ENCODE measurements at regions not wholly inside any gene's neighbourhood (a gene's known extent, or its start where the extent isn't known, plus 50 kb on each side); places are given as distances from the start of the nearest gene placed in this dataset.

DNA sequence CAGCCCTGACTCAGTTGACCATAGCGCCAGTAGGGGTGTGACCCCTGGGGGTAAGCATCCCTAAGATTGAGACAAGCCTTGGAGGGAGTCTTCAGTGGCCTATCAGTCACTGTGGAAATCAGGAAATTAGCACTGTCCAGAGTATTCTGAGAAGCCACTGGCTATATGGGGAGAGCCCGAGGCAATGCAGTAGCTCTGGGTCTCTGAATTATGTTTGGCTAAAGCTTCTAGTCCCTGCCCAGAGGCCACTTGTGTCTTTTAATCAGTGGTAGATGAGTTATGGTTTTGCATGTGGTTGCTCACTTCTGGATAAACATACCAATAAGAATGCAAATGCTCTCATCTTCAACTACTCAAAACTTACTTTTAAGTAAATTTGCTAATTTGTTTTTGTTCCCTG, 100.6 kb upstream of the TOX3 start:
- no peak for DNase-seq (ENCODE audit: low read depth, low spot score)
- in situ Hi-C loops (cut with HindIII; ENCODE audit: low pct_unique_long_range_greater_than_20kb, low sequenced_read_pairs), result no loop called here

DNA sequence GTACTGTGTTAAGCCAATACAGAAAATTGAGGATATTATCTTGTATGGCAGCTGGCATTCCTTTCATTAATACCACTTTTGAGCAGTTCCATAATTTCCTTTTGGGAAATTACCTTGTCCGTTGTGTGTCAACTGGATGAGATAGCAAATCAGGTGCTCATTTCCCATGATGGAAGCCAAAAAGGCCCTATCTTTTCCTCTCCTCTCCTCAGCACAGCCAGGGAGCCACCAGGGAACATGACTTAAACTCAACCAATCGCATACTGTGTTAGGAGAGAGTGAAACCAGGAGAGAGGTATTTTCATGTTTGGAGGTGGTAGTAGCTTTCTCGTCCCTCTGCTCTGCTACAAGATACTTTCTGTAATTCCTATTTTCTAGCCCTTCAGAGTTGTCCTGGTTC, 96.1 kb upstream of the TOX3 start:
- in situ Hi-C loops (cut with HindIII; ENCODE audit: low pct_unique_long_range_greater_than_20kb, low sequenced_read_pairs), result no loop called here
- DNase-seq (ENCODE audit: low read depth, low spot score), result no peak

DNA sequence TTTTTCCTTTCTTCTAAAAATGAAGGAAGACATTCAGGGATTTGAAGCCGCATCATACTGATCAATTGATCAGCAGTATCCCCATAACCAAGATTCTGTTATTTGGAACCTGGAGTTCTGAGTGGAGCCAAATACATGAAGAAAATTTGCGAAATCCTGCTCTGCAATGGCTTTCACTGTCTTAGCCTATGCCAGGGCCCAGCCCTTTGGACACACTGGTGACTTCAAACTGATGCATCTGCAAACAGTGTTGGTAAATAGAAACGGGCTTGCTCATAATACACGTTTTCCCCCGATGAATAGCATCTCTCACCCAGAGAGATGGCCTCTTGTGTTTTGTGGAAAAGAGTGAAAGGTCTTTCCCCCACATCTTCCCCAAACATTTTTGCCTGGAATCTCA, 87.6 kb upstream of the TOX3 start:
- DNase-seq (ENCODE audit: low read depth, low spot score), result no peak
- in situ Hi-C loops (cut with HindIII; ENCODE audit: low pct_unique_long_range_greater_than_20kb, low sequenced_read_pairs), result no loop called here

DNA sequence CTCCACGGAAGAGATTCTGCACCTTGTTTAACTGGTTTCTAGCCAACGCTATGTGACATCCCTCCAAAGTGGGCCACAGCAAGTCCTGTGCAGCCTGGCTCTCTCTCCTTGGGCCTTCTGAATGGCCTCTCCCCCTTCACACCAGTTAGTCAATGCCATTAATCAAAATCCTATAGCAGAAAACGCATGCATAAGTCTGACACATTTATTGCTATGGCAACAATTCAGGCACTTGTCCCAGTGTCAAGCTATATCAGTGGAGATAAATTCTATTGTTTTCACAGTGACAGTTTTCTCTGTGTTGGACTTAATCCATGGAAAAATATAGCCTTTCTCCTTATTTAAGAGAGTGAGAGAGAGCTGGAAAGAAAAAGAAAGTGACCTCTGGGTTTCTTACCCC, 87.2 kb upstream of the TOX3 start:
- in situ Hi-C loops (cut with HindIII; ENCODE audit: low pct_unique_long_range_greater_than_20kb, low sequenced_read_pairs), result no loop called here
- DNase-seq (ENCODE audit: low read depth, low spot score), result no peak

DNA sequence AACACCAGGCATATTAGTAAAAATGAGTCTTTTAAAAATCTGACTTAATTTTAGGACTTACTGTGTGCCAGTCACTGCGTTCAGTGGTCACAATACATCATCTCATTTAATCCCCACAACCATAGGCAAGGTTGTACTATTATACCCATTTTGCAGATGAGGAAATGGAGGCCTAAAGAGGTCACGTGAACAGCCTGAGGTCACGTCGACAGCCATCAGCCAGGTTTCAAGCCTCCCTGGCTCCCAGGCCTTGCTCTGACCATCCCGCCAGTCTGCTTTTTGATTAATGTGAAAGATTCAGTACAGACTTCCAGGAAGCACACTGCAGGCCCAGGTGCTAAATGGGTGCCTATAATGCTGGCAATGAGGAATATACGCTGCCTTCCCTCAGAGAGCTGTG, 86.3 kb upstream of the TOX3 start:
- DNase-seq (ENCODE audit: low read depth, low spot score), result no peak
- in situ Hi-C loops (cut with HindIII; ENCODE audit: low pct_unique_long_range_greater_than_20kb, low sequenced_read_pairs), result no loop called here

DNA sequence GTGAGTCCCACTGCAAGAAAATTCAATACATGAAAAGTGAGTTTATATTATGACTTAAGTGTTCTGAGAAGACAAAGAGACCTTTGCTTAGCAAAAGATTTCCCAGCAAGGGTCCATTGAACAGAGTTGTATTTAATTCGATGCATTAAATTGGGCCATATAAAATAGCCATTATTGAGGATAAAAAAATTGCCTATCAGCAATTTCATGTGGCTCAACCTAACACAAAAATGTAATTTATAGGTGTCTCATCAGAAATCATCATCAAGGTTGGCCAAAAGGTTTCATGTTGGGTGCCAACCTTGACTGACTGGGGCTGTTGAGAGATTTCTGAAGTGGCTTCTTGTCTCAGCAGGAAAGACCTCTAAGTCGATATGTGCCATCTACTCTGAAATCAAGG, 84.8 kb upstream of the TOX3 start:
- in situ Hi-C loops (cut with HindIII; ENCODE audit: low pct_unique_long_range_greater_than_20kb, low sequenced_read_pairs), result no loop called here

DNA sequence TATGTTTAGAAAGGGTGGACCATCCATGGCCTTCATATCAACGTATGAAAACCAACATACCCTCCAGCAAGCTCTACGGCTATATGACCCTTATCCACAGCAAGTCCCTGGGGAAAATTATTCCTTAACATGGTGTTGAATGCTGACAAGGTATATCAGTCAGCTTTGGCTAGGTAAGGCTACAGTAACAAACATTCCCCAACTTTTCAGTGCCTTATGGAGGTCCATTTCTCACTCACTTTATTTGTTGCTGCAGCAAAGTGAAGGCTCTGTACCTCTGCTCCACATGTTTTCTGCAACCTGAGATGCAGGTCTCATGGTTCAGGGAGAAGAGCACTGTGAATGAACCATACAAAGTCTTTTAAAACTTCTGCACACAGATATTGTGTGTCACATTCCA, 83.8 kb upstream of the TOX3 start:
- no peak for DNase-seq (ENCODE audit: low read depth, low spot score)
- in situ Hi-C loops (cut with HindIII; ENCODE audit: low pct_unique_long_range_greater_than_20kb, low sequenced_read_pairs), result no loop called here

More for the DNA sequence above, 84.8 kb upstream of the TOX3 start:
- no peak for DNase-seq (ENCODE audit: low read depth, low spot score)

DNA sequence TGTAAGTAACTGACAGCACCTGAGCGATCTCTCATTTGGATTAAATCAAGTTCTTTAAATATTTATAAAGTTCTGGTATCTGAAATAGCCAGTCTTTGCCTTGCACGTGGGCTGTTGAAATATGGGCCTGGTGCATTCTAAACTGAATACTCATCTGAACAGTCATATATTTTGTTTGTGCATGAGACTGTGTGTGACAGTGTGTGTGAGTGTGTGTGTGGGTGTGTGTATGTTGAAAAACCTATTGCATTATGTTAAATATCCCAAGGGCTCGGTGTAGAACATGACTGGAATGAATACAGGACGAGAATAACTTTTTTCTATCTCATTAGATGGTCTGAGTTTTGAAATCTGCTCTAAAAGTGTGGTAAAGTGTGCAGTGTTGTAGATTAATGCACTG, 82.4 kb upstream of the TOX3 start:
- no peak for DNase-seq (ENCODE audit: low read depth, low spot score)
- in situ Hi-C loops (cut with HindIII; ENCODE audit: low pct_unique_long_range_greater_than_20kb, low sequenced_read_pairs), result no loop called here

DNA sequence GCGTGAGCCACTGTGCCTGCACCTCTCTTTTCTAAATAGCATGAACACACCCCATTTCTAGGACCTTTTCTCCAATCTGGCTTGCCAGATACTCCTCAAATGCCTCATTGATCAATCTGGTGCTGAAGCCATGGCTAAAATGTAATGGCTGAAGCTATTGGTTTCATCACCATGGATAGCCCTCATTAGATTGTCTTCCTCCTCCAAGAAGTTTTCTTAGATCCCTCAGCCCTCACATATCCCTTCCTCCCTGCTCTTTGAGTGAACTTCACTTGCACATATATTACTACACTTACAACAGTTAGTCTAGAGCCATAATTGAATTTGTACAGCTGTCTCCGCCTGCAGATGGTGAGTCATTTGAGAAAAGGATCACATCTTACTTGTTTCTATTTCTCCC, 77.9 kb upstream of the TOX3 start:
- in situ Hi-C loops (cut with HindIII; ENCODE audit: low pct_unique_long_range_greater_than_20kb, low sequenced_read_pairs), result no loop called here
- DNase-seq (ENCODE audit: low read depth, low spot score), result no peak

DNA sequence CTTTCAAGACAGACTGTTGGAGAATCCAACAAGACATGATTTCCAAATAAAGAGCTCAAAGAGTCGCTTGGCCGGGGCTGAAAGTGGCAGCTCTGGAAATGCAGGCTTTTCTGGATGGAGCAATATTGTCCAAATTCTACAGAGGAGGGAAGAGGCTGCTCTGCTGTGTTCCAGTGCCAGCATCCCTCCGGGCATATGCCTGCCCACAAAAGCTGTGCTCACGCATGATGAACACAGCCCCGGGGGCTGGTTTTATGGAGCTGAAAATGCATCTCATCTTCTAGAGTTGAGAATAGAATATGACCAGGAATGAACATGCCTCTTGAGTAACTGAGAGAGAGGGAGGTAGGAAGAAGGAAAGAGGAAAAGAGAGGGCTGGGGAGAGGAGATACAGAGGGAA, 74.7 kb upstream of the TOX3 start:
- no peak for DNase-seq (ENCODE audit: low read depth, low spot score)
- in situ Hi-C loops (cut with HindIII; ENCODE audit: low pct_unique_long_range_greater_than_20kb, low sequenced_read_pairs), result no loop called here

DNA sequence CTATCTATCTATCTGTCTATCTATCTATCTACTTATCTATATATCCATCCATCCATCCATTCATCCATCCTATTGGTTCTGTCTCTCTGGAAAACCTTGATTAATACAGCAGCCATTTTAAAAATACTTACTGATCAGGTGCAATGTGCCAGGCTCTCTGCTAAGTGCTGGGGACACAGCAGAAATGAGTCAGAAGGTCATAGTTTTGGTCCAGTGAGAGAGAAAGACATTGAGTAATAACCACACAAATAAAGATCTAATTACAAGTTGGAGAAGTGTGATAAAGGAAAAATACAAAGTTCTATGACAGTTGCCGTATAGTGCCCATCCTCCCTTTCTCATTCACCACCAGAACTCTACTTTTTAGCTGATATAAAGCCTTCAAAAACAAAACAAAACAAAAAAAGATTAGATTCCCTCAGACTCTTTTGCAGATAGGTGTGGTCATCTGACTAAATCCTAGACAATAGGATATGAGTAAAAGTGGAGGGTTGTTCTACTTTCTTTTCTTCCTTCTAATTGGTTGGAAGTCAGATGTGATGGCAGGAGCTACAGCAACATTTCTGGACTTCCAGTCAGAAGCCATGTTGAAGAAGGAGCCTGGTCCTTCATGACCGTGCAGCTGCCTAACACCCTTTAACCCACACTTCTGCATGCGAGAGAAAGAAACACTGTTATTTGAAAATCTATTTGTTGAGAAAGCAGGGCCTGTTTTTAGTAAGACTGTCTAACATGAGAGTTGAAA, 72.0 kb upstream of the TOX3 start:
- in situ Hi-C loops (cut with HindIII; ENCODE audit: low pct_unique_long_range_greater_than_20kb, low sequenced_read_pairs), result no loop called here
- DNase-seq (ENCODE audit: low read depth, low spot score), result no peak

DNA sequence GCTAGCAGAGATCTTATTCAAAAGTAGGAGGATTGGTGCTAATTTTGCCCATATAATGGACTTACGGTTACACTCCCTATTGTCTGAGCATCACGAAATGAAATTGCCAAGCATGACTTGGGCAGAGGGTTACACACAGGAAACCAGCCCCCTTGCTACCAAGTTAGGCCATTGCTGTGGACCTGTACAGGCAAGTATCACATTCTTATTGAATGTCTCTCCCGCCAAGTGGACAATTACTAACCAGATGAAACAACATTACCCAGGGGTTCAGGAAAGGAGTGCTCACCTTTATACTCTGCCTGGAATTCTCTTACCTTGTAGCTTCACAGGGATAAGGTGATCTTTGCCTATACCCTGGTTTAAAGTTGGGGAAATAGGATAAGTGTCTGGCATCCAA, 70.6 kb upstream of the TOX3 start:
- in situ Hi-C loops (cut with HindIII; ENCODE audit: low pct_unique_long_range_greater_than_20kb, low sequenced_read_pairs), result no loop called here
- DNase-seq (ENCODE audit: low read depth, low spot score), result no peak

DNA sequence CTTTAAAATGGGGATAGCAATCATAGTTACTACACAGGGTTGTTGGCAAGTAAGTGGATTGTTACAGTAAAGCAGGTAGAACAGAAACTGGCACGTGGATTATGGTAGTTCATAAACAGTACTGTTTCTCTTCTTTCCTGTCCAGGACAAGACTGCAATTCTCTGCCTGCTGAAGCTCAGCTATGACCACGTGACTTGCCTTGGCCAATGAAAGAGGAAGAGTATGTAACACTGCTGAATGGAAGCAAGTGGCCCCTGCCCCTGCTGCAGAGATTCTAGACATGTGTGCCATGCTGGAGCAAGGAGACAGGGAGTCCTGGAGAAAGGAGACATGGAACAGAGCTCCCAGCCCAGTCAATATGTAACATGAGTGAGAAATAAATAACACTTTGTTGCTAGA, 66.6 kb upstream of the TOX3 start:
- in situ Hi-C loops (cut with HindIII; ENCODE audit: low pct_unique_long_range_greater_than_20kb, low sequenced_read_pairs), result no loop called here

DNA sequence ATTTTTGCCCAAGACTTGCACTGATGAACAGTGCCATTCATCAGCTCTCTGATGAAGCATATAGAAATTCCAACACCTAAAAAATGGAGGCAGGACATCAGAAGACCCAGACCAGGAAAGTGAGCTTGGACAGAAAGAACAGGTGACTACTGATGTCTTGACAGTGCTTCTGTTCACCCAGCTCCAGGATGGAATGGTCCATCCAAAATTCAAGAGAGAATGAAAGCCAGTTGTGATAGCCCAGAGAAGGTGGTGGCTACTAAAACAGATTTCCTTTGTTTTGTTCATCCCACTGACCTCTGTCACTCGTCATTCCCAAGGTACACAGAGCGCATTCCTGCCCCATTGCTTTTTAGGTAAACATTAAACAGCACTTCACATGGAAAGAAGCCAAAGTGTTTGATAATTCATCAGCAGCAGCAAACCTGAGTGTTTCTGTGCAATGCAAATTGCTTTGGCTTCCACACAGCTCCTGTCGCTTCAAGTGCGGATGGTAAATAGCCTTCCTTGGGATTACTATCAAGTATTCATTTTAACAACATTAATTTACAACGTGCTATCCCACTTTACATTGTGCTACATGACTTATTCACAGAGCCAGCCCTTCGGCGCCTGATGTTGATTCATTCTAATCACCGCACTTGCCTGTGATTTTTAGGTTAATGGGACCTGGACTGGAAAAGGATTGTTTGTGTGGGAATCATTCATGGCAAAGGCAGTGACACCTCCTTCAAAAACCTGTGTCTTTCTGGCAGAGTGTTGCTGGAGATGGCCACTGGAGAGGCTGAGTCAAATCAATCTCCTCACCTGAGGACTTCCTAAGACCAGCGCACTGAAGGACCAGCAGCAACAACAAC, 65.1 kb upstream of the TOX3 start:
- in situ Hi-C loops (cut with HindIII; ENCODE audit: low pct_unique_long_range_greater_than_20kb, low sequenced_read_pairs), result no loop called here
- DNase-seq (ENCODE audit: low read depth, low spot score), result no peak

More for the DNA sequence above, 66.6 kb upstream of the TOX3 start:
- peak; percentile 29 for DNase-seq (ENCODE audit: low read depth, low spot score)

DNA sequence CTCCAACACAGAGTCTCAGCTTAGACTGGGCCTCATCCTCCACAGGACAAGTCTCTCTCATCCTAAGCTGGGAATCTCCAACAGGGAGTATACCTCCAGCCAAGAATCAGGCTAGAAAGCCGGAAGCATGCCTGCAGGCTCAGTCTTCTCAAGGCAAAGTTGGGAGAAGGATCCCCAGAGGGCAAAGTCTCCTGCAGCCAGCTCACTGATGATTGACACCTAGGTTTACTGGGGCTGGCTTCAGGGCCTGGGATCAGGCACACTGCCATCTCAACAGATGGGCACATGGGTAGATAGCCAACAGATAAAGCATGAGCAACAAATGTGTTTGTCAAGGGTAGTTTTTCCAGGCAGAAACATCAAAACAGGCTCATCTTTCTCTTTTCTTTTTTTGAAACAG, 56.1 kb upstream of the TOX3 start:
- in situ Hi-C loops (cut with HindIII; ENCODE audit: low pct_unique_long_range_greater_than_20kb, low sequenced_read_pairs), result no loop called here
- DNase-seq (ENCODE audit: low read depth, low spot score), result no peak

DNA sequence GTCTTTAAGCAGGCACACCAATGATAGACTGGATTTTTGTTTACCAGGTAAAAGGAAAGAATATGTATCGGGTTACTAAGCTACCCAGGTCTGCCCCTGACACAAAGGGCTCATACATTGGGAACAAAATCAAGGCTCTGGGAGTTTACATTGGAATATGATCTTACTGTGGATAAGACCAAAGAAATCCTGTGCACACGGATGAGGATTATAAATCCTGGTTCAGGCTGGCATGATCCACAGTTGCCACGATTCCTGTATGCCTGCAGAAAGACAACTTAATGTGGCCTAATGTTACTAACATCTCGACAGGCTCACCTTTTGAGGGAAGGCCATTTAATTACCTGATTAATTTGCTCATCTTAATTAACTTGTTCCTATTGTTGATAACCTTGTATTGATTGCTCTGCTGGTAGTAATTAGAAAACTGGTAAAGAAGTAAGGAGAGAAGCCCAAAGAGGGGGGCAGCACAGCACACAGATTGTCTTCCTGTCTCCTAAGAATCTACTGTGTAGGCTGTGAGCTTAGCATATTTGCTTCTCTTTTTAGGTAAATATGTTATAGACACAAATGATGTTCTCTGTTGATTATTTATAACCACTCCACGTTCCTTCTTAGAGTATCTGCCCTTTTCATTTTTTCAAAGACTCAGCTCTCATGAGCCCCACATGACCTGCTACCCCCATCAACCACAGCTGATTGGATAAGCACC, 51.0 kb upstream of the TOX3 start:
- no peak for DNase-seq (ENCODE audit: low read depth, low spot score)
- in situ Hi-C loops (cut with HindIII; ENCODE audit: low pct_unique_long_range_greater_than_20kb, low sequenced_read_pairs), result no loop called here

DNA sequence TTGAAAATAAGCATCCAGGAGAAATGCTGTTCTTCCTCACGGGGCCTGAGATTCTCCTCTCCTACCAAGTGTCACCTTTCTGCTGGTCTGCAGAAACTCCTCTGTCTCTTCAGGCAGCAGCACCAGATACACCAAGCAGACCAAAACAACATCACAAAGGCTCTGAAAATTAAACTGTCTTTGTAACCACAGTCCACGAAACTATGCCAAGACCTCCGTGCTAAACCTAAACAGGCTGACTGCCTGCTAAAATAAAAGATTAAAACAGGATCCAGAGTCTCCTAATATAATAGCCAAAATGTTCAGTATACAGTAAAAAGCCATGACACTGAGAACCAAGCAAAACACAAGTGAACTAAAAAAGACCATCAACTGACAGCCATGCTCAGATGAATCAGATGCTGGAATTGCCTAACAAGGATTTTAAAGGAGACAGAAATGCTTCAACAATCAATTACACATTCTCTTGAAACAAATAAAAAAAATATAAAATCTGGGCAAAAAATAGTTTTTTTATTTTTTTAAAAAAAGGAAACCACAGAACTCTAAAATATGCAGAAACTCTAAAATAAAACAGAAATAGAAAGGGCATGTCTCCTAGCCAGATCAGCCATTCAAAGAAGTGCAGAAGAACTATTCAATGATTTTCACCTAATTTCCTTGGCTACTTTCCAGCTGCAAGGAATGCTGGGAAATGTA, 50.3 kb upstream of the TOX3 start:
- in situ Hi-C loops (cut with HindIII; ENCODE audit: low pct_unique_long_range_greater_than_20kb, low sequenced_read_pairs), result no loop called here
- DNase-seq (ENCODE audit: low read depth, low spot score), result peak; percentile 44
